GM18873 (cell line): ENCODE measurements at regions not wholly inside any gene's neighbourhood (a gene's known extent, or its start where the extent isn't known, plus 50 kb on each side); places are given as distances from the start of the nearest gene placed in this dataset.
"Not testable (repeated sequence)": the region's sequence is repeated elsewhere in the genome, so short reads cannot be mapped to it uniquely, and the experiment has no call there.

ENCODE experiments used
- ATAC-seq: cut with Tn5 transposase; IDR thresholded peaks from one replicate; pipeline ENCODE4 v1.9.1; 2021; ENCODE audit warnings: mild to moderate bottlenecking, moderate library complexity, moderate number of reproducible peaks; ENCODE audit not compliant: unreplicated experiment, low FRiP score

DNA sequence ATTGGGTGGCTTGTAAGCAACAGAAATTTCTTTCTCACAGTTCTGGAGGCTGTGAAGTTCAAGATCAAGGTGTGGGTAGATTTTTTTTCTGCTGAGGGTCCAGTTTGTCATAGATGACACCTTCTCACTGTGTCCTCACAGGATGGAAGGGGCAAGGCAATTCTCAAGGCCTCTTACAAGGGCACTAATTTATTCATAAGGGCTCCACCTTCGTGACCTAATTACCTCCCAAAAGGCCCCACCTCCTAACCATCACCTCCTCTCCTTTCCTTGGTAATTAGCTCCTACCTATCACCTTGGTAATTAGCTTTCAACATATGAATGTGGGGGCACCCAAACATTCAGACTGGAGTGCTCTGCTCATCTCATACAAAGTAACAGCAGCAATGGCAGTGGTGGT is 92.3 kb upstream of the CD44 start:
- ATAC-seq = no peak

DNA sequence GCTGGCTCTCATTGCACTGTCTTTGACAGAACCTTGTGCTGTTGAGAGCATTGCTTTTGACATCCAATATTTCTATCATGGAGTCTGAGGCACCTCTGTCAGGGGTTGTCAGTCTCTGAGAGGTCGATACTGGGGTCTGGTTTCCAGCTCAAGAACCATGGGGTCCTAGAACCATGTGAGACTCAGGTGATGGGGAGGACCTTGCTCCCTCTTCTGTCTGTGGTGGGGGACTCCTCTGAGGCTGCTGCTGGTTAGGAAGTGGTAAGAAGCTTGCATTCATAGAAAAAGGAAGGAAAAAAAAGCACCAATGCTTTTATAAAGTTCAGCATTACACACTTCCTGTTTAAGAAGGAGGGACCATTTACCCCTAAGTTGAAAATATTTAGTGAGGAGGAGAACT is 91.8 kb upstream of the CD44 start:
- no peak for ATAC-seq

DNA sequence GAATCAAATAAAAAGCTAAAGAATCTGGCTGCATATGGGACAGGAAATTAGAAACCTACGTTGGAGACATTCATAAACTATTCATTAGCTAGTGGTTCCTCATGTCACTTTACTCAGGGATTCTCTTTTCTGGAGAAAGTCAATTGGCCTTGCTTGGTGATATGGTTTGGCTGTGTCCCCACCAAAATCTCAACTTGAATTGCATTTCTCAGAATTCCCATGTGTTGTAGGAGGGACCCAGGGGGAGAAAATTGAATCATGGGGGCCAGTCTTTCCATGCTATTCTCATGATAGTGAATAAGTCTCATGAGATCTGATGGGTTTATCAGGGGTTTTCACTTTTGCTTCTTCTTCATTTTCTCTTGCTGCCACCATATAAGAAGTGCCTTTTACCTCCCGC is 91.2 kb upstream of the CD44 start:
- no peak for ATAC-seq

- ATAC-seq = not testable (repeated sequence)
These were observed 90.6 kb upstream of the CD44 start for GRCh38 chr11:35048346-35048745.

- ATAC-seq = no peak
These were observed 89.0 kb upstream of the CD44 start for GRCh38 chr11:35049859-35050531.

GRCh38 chr11:35050541-35050995 is 88.4 kb upstream of the CD44 start:
- no peak for ATAC-seq

GRCh38 chr11:35056391-35057093 is 82.4 kb upstream of the CD44 start:
- ATAC-seq = no peak

GRCh38 chr11:35057926-35058668 is 80.9 kb upstream of the CD44 start:
- no peak for ATAC-seq

- no peak for ATAC-seq
These were observed 80.1 kb upstream of the CD44 start for GRCh38 chr11:35058669-35059434.

DNA sequence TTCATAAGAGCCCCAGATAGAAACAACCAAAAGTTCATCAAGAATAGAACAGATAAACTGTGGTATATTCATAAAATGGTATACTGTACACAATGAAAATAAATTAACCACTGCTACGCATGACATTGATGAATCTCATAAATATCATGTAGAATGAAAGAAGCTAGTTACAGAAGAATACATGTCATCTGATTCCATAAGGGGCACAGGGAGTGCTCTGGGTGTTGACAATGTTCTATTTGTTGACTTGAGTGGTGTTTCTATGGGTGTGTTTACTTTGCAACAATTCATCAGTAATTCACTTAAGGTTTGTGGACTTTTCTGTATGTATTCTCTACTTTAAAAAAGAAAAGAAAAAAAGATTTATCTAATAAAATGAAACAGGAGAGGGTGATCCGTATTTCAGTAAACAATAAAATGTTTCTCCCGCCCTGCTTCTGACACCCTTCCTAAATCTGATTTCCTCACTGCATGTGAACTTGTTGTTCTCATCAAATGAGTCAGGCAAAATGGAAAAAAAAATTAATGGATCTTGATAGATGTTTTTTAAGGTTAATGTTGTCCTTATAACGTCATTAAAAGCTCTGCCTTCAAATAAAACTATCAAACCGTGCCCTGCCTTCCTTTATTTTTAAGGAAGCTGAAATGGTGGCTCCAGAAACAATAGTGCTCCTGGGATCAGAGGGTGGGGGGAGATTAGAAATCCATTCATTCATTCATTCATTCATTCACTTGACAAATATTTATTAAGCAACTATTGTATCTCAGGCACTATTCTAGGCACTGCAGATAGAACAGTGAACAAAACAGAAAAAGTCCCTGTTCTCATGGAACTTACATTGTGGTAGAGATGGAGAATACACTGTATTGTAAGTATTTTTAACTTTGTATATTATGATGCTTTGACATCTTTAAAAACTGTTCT is 77.2 kb upstream of the CD44 start:
- no peak for ATAC-seq

DNA sequence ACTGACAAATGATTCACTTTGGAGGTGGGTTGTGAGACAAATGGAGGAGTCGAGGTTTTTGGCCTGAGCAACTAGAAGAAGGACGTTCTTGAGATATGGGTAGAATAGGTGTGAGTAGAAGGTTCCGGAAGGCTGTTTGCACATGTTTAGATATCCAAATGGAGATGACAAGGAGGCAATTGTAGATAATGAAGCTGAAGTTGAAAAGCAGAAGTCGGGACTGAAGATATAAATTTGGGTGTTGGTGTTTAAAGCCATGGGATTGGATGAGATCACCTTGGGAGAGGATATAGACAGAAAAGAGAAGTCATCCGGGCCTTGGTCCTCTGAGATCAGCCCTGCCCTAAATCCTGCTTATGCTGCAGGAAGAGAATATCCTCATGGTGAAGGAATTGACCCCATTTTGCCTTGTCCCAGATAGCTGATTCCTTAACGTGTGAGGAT is 75.5 kb upstream of the CD44 start:
- no peak for ATAC-seq

DNA sequence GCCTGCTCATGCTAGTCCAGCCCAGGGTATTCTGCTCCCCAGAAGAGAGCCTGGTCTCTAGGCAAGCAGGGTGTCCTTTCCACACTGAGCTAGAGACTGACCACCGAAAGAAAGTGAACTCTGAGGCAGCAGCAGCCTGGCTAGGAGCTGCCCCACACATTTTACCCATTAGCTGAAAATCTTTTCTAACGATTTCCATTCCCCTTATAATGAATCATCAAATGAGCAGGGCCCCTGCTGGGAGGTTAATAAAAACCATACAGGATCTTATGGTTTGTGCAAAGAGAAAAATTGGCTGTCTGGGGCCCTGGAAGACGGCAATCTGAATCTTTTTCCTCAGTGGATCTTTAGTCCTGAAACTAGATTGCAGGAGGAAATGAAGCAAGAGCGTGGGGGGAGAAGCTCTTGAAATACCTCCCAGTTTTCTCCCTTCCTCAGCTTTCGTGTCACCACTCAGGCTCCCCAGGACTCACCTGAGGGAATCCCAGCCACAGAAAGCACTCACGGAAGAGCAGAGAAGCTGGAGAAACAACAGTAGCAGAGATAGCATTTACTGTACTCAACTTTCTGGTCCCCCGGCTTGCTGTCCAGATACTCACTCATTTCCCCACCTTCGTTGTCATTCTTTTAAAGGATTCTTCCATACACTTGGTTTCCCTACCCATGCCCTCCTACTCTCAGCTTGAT is 74.7 kb upstream of the CD44 start:
- ATAC-seq = no peak

DNA sequence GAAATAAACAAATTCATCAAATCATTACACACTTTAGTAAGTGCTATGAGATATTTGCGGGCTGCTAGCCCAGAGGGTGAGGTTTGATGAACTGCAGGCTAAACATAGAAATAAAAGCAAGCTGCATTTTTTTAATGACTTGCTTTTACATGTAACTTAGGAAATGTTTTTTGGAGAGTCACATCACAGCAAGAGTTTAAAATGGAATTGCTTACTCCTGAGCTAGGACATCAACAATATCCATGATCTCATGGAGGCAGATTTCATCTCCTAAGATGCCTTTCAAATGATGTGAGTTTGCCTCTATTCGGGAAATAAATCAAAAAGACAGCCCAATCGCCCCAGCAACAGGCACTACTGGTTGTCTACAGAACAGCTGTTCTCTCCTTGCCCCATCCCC is 73.4 kb upstream of the CD44 start:
- ATAC-seq = no peak

DNA sequence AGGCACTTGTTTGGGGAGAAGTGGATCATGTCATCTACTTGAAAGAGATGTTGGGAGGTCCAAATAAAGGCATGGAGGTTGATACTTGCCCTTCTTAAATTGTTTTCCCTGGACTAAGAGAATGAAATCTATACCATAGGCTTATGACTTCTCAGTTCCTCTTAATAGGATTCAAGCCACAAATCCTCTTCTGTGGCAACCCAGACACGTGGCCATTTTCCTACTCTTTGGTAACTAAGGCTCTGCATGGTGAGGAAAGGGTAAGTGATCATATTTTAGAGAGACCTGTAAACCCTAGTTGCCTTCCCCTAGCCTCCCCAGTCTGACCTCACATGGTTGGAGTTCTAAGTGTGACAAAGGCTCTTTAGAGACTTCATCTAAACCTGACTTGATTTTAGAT is 72.9 kb upstream of the CD44 start:
- no peak for ATAC-seq

GRCh38 chr11:35066783-35067423 is 72.1 kb upstream of the CD44 start:
- ATAC-seq = no peak

- ATAC-seq = no peak
These were observed 67.2 kb upstream of the CD44 start for GRCh38 chr11:35071722-35072121.

DNA sequence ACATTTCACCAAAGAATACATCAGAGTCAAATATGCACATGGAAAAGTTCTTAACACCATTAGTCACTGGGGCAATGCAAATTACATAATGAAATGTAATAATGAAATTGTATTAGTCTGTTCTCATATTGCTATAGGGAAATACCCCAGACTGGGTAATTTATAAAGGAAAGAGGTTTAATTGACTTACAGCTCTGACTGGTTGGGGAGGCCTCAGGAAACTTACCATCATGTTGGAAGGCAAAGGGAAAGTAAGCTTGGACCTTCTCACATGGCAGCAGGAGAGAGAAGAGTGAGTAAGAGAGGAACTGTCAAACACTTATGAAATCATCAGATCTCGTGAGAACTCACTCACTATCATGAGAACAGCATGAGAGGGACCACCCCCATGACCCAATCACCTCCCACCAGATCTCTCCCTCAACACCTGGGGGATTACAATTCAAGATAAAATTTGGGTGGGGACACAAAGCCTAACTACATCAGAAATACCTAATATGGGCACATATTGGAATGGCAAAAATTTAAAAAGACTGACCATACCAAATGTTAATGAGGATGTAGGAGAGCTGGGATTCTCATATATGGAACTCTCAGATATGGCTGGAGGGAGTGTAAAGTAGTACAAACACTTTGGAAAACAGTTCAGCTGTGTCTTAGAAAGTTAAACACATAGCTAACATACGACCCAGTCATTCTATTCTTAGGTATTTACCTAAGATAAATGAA is 65.1 kb upstream of the CD44 start:
- no peak for ATAC-seq
